ENCODE measurements at regions not wholly inside any gene's neighbourhood (a gene's known extent, or its start where the extent isn't known, plus 50 kb on each side); places are given as distances from the start of the nearest gene placed in this dataset.

DNA sequence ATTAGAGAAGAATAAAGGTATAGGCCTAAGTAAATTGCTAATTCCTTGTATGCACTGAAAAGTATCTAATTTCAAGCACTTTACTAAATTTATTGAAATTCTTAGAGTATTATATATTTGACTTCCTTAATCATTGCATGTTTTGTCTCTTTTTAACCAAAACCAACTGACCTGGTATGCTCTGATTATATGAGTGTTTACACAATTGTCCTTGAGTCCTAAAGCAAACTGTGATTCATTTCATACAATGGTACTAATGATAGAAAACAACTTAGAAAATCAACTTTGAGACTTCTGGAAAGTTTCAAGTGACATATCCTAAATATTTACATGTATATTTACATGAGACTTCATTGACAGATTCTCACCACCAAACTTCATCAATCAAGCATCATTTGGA lies 1177.1 kb downstream of the ADGRL3 start:
- TF ChIP-seq POLR2A (IDR thresholded peaks at IDR 0.05; ENCODE audit: low read length) (no peak), GATA1 (IDR thresholded peaks at IDR 0.05; ENCODE audit: low read depth, low read length) (no peak)

Data from erythroblast (primary cell).